NCI-H446 (cell line): ENCODE measurements at regions not wholly inside any gene's neighbourhood (a gene's known extent, or its start where the extent isn't known, plus 50 kb on each side); places are given as distances from the start of the nearest gene placed in this dataset.
A peak's percentile ranks its signal among the peaks of the same experiment; 100 is the strongest.

ENCODE experiments used
- DNase-seq, 2 experiments: peaks; one replicate each; lab custom pipeline; 2025; lab: John Stamatoyannopoulos, UW

DNA sequence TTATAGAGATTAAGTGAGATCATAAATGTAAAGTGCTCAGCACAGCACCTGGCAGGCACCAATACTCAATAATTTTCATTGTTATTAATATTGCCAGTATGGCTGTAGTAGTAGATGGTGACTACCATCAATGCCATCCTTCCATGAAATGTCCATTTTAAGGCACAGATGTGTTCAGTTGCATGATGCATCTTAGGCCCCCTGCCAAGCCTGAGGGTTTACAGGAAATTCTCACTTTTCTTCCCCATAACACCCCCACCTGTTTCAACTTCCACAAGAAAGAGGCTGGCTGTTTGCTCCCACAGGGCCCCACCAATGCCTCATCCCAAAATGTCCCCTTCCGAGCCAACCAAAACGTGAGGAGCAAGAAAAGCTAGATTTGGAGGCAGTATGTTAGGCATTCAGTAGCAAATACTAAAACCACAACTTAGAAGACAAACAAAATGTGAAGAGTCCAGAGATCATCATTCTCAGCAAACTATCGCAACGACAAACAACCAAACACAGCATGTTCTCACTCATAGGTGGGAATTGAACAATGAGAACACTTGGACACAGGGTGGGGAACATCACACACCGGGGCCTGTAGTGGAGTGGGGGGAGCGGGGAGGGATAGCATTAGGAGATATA lies 110.6 kb upstream of the NHSL1 start:
- no peak for DNase-seq

- DNase-seq = no peak
Measured at GRCh38 chr6:138610816-138611215, 111.5 kb upstream of the NHSL1 start.

DNA sequence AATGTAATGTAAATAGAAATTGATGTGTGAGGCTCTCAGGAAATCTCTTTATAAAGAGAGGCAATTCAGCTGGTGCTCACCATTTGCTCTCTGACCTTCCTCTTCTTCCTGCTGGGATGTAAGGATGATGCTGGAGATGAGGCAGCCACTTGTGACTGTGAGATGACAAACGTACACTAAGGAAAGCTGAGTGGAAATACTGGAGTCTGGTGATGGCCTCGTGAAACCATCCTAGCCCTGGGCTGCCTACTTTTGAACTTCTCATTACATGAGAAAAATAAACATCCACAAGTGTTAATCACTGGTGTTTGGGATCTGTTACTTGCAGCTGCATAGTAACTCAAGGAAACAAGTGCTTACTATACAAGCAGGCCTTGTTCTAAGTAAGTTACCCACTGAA lies 114.9 kb upstream of the NHSL1 start:
- DNase-seq = no peak

- DNase-seq = no peak
Measured at GRCh38 chr6:138618168-138618567, 118.9 kb upstream of the NHSL1 start.

- no peak for DNase-seq
Measured at GRCh38 chr6:138620630-138621029, 121.3 kb upstream of the NHSL1 start.

DNA sequence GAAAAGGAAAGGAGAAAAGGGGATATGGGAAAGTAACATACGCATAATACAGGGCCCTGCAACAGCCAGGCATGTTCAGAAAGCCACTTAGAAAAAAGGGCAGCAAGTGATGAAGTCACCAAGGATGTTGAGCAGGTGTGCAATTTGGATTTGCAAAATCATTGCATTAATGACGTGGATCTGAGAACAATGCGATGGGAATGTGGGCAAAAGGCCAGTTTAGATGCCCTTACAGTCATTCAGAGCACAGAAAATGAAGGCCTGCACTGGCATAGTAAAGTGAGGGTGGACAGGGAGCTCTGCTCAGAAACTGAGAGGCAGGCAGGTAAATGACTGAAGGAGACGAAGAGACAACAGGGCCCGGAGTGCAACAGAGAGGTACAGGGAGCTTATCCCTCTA lies 123.7 kb upstream of the NHSL1 start:
- DNase-seq = no peak

DNA sequence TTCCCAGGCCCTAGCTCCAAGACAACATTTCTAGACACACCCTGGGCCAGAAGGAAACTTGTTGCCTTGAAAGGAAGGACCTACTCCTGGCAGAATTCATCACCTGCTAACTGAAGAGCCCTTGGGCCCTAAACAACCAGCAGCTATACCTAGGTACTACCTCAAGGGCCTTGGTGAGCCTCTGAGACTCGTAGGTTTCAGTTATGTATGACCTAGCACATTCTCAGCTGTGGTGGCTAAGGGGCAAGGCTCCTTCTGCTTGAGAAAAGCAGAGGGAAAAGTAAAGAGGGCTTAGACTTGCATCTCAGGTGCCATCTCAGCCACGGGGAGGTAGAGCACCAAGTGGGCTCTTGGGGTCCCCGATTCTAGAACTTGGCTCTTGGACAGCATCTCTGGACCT lies 132.3 kb upstream of the NHSL1 start:
- DNase-seq = no peak

DNA sequence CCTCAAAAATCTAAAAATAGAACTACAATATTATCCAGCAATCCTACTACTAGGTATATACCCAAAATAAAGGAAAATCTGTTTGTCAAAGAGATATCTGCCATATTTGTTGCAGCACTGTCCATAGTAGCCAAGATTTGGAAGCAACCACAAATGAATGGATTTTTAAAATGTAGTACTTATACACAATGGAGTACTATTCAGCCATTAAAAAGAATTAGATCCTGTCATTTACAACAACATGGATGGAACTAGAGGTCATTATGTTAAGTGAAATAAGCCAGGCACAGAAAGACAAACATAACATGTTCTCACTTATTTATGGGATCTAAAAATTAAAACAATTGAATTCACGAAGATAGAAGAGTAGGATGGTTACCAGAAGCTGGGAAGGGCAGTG lies 135.7 kb upstream of the CCDC28A start:
- no peak for DNase-seq

DNA sequence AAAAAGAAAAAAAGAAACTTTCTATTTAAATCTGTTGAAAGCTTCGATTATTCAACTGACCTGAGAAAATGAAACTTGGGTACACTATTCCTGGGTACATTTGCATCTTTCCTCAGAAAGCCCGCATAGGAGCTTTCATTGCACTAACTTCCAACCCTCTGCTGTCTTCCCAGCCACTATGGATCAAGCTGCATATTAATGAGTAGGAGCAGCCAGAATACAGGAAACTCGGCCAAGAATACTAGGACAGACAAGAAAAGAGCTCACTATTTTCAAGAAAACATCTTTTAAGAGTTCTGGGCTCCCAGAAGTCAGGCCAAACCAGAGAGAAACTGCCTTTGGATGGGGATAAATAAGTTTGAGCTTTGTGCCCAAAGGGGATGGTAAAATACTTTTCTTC lies 135.0 kb upstream of the CCDC28A start:
- DNase-seq = no peak

DNA sequence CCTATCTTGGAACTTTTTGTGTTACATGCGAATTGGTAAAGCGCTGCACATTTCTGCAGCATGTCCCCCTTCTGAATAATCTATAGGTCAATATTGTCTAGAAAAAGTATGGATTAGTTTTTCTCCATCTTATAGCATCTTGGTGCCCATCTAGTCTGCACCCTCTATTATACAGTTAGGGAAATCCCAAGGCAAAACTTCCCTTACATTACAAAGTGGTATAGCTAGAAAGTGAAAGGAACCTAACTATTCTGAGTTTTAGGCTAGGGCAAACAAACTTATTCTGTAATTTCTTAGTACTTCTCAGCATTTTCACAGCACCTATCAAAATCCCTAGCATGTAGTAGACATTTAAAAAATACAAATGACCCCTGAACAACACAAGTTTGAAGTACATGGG lies 133.5 kb upstream of the CCDC28A start:
- no peak for DNase-seq

GRCh38 chr6:138643210-138643609 lies 130.4 kb upstream of the CCDC28A start:
- no peak for DNase-seq

- no peak for DNase-seq
Measured at GRCh38 chr6:138645976-138646640, 127.5 kb upstream of the CCDC28A start.

GRCh38 chr6:138647006-138647405 lies 126.6 kb upstream of the CCDC28A start:
- peak in 1 of 2 experiments; percentile 15 for DNase-seq

GRCh38 chr6:138648127-138648526 lies 125.4 kb upstream of the CCDC28A start:
- DNase-seq = no peak

DNA sequence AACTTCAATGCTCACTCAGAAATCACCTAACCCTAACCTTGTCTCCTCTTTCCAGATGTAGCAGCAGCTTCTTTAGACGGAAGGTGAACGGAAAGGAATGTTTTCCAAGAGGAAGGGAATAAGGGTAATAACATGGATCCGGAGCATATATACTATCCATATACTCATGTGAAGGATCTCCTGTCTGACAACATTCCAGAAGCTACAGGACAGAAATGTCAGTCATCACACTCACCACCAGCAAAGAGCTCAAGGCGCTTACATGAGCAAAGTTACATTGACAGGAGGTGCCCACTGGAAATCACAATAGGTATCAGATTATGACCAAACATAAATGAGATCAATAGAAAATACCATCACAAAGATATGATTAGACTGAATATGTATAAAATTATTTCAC lies 122.1 kb upstream of the CCDC28A start:
- DNase-seq = no peak

DNA sequence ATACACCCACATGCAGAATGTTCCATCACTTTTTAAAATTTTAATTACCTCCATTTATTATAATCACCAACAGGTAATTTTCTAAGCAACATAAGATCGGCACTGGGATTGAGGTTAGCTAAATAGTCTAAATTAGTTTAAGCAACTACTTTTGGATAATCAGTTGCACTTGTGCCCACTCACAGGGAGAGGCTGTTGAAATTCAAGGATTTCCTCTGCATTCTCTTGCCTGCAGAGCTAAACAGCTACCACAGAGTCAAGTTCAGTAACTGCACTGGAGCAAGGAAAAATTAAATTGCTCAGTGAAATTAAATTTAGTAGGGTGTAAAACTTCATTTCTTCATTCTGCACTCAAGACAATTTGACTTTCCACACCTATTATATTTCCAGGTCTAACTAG lies 120.7 kb upstream of the CCDC28A start:
- no peak for DNase-seq

GRCh38 chr6:138653435-138653834 lies 120.1 kb upstream of the CCDC28A start:
- DNase-seq = no peak

- DNase-seq = no peak
Measured at GRCh38 chr6:138654715-138655634, 118.6 kb upstream of the CCDC28A start.

DNA sequence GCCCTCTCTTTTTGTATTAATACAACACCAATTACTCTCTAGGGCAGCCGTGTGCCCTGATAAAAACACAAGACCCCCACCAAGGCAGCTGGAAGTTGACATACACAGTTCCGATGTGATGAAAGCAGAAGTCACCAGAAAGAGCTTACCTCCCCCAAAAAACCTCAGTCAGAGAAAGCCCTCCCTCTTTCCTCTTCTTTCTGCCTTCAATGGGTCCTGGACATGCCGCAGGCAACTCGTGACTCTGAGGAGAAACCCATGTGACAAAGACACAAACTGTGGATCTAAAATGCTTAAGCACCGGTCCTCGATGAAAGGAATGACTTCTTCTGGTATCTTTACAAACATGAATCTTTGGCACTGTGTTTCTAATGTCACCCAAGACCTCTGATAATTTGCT lies 117.7 kb upstream of the CCDC28A start:
- no peak for DNase-seq

- no peak for DNase-seq
Measured at GRCh38 chr6:138656364-138657064, 117.1 kb upstream of the CCDC28A start.

- peak in 1 of 2 experiments; percentile 12 for DNase-seq
Measured at GRCh38 chr6:138657065-138657425, 116.5 kb upstream of the CCDC28A start.

DNA sequence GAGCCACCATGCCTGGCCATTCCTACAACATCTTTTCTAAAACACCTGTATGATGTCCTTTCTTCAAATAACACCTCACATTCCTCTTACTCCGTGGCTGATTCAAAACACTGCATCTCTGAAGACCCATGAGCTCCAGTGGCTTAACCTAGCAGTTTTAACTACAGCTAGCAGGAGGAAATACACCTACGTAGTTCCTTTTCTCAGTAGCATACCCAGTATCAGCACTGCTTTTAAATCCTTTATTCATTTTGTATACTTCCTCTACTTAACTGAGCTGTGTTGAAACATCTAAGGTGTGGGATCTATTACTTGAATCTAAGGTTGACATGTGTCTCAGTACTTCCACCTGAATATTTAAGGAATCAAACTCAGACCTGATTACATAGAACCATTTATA lies 113.6 kb upstream of the CCDC28A start:
- DNase-seq = no peak
